Neural progenitor cell (in vitro differentiated cells): ENCODE measurements at regions not wholly inside any gene's neighbourhood (a gene's known extent, or its start where the extent isn't known, plus 50 kb on each side); places are given as distances from the start of the nearest gene placed in this dataset.

Source experiments
- DNase-seq: peaks from one replicate; pipeline ENCODE4 v3.0.0-alpha.2; 2016; ENCODE audit warnings: low spot score
- H2AFZ ChIP-seq: fragments of 200-600 bp; sonication (generic); replicated peaks from 2 replicates; pipeline ENCODE4 v1.6.1; 2016; ENCODE audit warnings: antibody characterized with exemption
- H3F3A ChIP-seq: fragments of 200-600 bp; sonication (generic); 2 replicates; pipeline ENCODE4 v1.6.1; 2016; ENCODE audit warnings: antibody characterized with exemption, low read depth
- H3K27ac ChIP-seq: fragments of 200-600 bp; sonication (generic); 2 replicates; pipeline ENCODE4 v1.5.1; 2016; ENCODE audit warnings: mild to moderate bottlenecking
- H3K27me3 ChIP-seq: fragments of 200-600 bp; sonication (generic); 2 replicates; pipeline ENCODE4 v1.6.1; 2016; ENCODE audit warnings: mild to moderate bottlenecking, moderate library complexity
- H3K36me3 ChIP-seq: fragments of 200-600 bp; sonication (generic); 2 replicates; pipeline ENCODE4 v1.5.1; 2016
- H3K4me1 ChIP-seq: fragments of 200-600 bp; sonication (generic); 2 replicates; pipeline ENCODE4 v1.6.1; 2016; ENCODE audit warnings: mixed run types
- H3K4me2 ChIP-seq: fragments of 200-600 bp; sonication (generic); 2 replicates; pipeline ENCODE4 v1.6.1; 2016
- H3K4me3 ChIP-seq: fragments of 200-600 bp; sonication (generic); 2 replicates; pipeline ENCODE4 v1.5.1; 2016
- H3K79me2 ChIP-seq: fragments of 200-600 bp; sonication (generic); 2 replicates; pipeline ENCODE4 v1.6.1; 2016; ENCODE audit warnings: low read depth
- H3K9ac ChIP-seq: fragments of 200-600 bp; sonication (generic); 2 replicates; pipeline ENCODE4 v1.6.1; 2016
- H3K9me3 ChIP-seq: fragments of 200-600 bp; sonication (generic); 2 replicates; pipeline ENCODE4 v1.5.1; 2016; ENCODE audit warnings: low read depth
- H4K20me1 ChIP-seq: fragments of 200-600 bp; sonication (generic); 2 replicates; pipeline ENCODE4 v1.6.1; 2016; ENCODE audit warnings: low read depth
- H3K27ac Mint-ChIP-seq: 3 replicates; pipeline ENCODE4 v1.8.0; 2021; ENCODE audit warnings: mixed read lengths
- H3K27me3 Mint-ChIP-seq: 2 replicates; pipeline ENCODE4 v1.8.0; 2022; ENCODE audit warnings: low read depth, mild to moderate bottlenecking, inconsistent platforms, moderate library complexity, mixed read lengths; ENCODE audit not compliant: insufficient read depth
- H3K36me3 Mint-ChIP-seq: 3 replicates; pipeline ENCODE4 v1.8.0; 2021; ENCODE audit warnings: mixed read lengths
- H3K4me1 Mint-ChIP-seq: 3 replicates; pipeline ENCODE4 v1.8.0; 2021; ENCODE audit warnings: mixed read lengths
- H3K4me3 Mint-ChIP-seq: 3 replicates; pipeline ENCODE4 v1.8.0; 2021; ENCODE audit warnings: mild to moderate bottlenecking, moderate library complexity, mixed read lengths
- H3K9me3 Mint-ChIP-seq: 3 replicates; pipeline ENCODE4 v1.8.0; 2020; ENCODE audit warnings: mixed read lengths
- EZH2 ChIP-seq: fragments of 200-600 bp; sonication (generic); IDR thresholded peaks from 2 replicates; pipeline ENCODE4 v1.6.1; 2017; ENCODE audit warnings: antibody characterized with exemption, mild to moderate bottlenecking, moderate library complexity
- EZH2phosphoT487 ChIP-seq: fragments of 200-600 bp; sonication (generic); IDR thresholded peaks from 2 replicates; pipeline ENCODE4 v1.6.1; 2017; ENCODE audit warnings: antibody characterized with exemption
- TF ChIP-seq, protein P1 (sequence below): fragments of 200-600 bp; sonication (generic); IDR thresholded peaks from 2 replicates; pipeline ENCODE4 v1.5.1; 2017; ENCODE audit warnings: antibody characterized with exemption, mild to moderate bottlenecking

DNA sequence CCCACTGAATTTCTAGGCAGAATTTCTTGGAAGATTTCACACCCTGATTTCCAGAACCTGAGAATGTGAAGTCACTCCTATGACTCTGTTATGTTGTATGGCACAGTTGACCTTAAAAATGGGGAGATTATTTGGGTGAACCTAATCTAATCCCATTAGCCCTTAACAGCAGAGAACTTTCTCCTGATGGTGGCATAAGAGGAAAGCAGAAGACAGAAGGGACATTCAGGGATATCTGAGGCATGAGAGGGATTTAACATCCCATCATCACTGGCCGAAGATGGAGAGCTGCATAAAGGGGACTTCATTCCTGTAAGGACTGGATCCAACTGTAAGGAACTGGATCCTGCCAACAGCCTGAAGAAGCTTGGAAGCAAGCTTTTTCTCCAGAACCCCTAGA is 119.2 kb downstream of the ZNF622 start:
- no peaks in the 10 kb centered on the region for H3K4me1 Mint-ChIP-seq
- Histone ChIP-seq H3K9ac (no peak overlapping the region), H3F3A (no peaks in the 10 kb centered on the region), H3K4me3 (no peak overlapping the region), H2AFZ (no peak overlapping the region), H4K20me1 (no peaks in the 10 kb centered on the region), H3K4me1 (no peaks in the 10 kb centered on the region), H3K27ac (no peak overlapping the region), H3K27me3 (no peaks in the 10 kb centered on the region), H3K4me2 (no peak overlapping the region), H3K79me2 (no peaks in the 10 kb centered on the region), H3K36me3 (no peaks in the 10 kb centered on the region), H3K9me3 (no peaks in the 10 kb centered on the region)
- no peaks in the 10 kb centered on the region for H3K36me3 Mint-ChIP-seq
- TF ChIP-seq, protein P1, sequence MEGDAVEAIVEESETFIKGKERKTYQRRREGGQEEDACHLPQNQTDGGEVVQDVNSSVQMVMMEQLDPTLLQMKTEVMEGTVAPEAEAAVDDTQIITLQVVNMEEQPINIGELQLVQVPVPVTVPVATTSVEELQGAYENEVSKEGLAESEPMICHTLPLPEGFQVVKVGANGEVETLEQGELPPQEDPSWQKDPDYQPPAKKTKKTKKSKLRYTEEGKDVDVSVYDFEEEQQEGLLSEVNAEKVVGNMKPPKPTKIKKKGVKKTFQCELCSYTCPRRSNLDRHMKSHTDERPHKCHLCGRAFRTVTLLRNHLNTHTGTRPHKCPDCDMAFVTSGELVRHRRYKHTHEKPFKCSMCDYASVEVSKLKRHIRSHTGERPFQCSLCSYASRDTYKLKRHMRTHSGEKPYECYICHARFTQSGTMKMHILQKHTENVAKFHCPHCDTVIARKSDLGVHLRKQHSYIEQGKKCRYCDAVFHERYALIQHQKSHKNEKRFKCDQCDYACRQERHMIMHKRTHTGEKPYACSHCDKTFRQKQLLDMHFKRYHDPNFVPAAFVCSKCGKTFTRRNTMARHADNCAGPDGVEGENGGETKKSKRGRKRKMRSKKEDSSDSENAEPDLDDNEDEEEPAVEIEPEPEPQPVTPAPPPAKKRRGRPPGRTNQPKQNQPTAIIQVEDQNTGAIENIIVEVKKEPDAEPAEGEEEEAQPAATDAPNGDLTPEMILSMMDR: no peak
- no peak for TF ChIP-seq EZH2phosphoT487
- no peak for TF ChIP-seq EZH2
- no peaks in the 10 kb centered on the region for H3K9me3 Mint-ChIP-seq
- no peak overlapping the region for H3K27ac Mint-ChIP-seq
- H3K27me3 Mint-ChIP-seq: peaks cover 3% of the 10 kb centered on the region
- DNase-seq: no peak
- H3K4me3 Mint-ChIP-seq: no peak overlapping the region

DNA sequence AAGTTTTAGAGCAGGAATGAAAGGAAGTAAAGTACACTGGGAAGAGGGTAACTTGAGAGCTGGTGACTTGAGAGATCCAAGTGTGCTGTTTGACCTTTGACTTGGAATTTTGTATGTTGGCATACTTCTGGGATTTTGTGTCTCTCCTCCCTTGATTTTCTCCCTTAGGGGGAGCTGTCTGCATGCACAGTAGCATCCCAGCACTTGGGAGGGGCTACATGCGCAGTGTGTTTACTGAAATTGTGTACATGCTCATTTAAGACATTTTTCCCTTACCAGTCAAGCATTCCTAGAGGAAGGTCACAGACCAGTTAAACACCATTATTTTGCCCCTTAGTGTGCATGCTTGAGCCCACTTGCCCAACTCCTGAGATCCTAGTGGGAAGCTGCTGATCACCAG is 120.1 kb downstream of the ZNF622 start:
- Histone ChIP-seq H2AFZ (no peak overlapping the region), H3K4me3 (no peak overlapping the region), H3K27me3 (no peaks in the 10 kb centered on the region), H3K4me2 (no peak overlapping the region), H3K79me2 (no peaks in the 10 kb centered on the region), H3F3A (no peaks in the 10 kb centered on the region), H3K36me3 (no peaks in the 10 kb centered on the region), H3K27ac (no peak overlapping the region), H4K20me1 (no peaks in the 10 kb centered on the region), H3K4me1 (no peaks in the 10 kb centered on the region), H3K9me3 (no peaks in the 10 kb centered on the region), H3K9ac (no peak overlapping the region)
- Mint-ChIP-seq H3K9me3 (no peaks in the 10 kb centered on the region), H3K36me3 (no peaks in the 10 kb centered on the region), H3K4me3 (no peak overlapping the region), H3K27ac (no peak overlapping the region), H3K27me3 (peaks cover 3% of the 10 kb centered on the region), H3K4me1 (no peaks in the 10 kb centered on the region)
- TF ChIP-seq, protein P1: peak; percentile 42
- no peak for TF ChIP-seq EZH2
- TF ChIP-seq EZH2phosphoT487: no peak
- peak; percentile 9 for DNase-seq

DNA sequence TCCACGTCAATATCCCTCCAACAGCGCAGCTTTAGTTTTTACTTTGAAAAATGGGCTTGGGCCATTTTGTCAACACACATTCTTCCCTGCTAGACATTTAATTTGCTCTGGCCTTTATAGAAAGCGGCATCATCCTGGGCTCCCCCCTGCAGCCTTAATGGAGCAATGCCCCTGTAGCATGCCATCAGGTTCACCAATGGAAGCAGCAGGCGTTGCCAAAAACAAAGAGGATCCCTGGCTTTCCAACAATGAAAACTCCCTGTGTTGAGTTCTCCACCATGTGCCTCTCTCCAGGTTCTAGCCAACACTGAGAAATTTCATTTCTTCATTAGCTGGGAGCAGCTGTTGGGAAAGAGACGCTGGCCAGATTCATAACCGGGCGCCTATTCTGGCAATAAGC is 139.5 kb downstream of the ZNF622 start:
- no peaks in the 10 kb centered on the region for H3K27me3 ChIP-seq

More for the DNA sequence above, 139.5 kb downstream of the ZNF622 start:
- no peaks in the 10 kb centered on the region for H4K20me1 ChIP-seq
- Mint-ChIP-seq H3K27me3 (peaks cover 3% of the 10 kb centered on the region), H3K4me1 (no peaks in the 10 kb centered on the region), H3K9me3 (no peaks in the 10 kb centered on the region), H3K4me3 (no peak overlapping the region), H3K27ac (no peak overlapping the region), H3K36me3 (no peaks in the 10 kb centered on the region)
- H2AFZ ChIP-seq: peak overlapping the region; percentile 48
- TF ChIP-seq EZH2 (no peak), EZH2phosphoT487 (no peak)
- TF ChIP-seq, protein P1: no peak
- no peak overlapping the region for H3K4me2 ChIP-seq
- DNase-seq: peak; percentile 19
- H3K9ac ChIP-seq: no peak overlapping the region
- no peaks in the 10 kb centered on the region for H3F3A ChIP-seq
- H3K36me3 ChIP-seq: no peaks in the 10 kb centered on the region
- peaks cover 7% of the 10 kb centered on the region for H3K4me1 ChIP-seq
- no peaks in the 10 kb centered on the region for H3K79me2 ChIP-seq
- no peak overlapping the region for H3K4me3 ChIP-seq
- H3K27ac ChIP-seq: no peak overlapping the region
- no peaks in the 10 kb centered on the region for H3K9me3 ChIP-seq
